HFF-Myc (cell line): ENCODE measurements at regions not wholly inside any gene's neighbourhood (a gene's known extent, or its start where the extent isn't known, plus 50 kb on each side); places are given as distances from the start of the nearest gene placed in this dataset.

Experiments used
- DNase-seq: peaks from one replicate; pipeline ENCODE4 v3.0.0-alpha.2; 2011; ENCODE audit warnings: low read depth; ENCODE audit errors: extremely low read depth
- H3K4me3 ChIP-seq: replicated peaks from 2 replicates; pipeline ENCODE4 v1.5.1; 2011; ENCODE audit warnings: low read depth, mild to moderate bottlenecking, control low read depth, low read length
- CTCF ChIP-seq: IDR thresholded peaks from 2 replicates; pipeline ENCODE4 v1.5.1; 2012; ENCODE audit warnings: mild to moderate bottlenecking, low read depth, low read length, control low read depth; ENCODE audit errors: missing control alignments

GRCh38 chr5:87184605-87185004 lies 83.1 kb upstream of the RASA1 start:
- no peak overlapping the region for H3K4me3 ChIP-seq
- no peak for DNase-seq
- TF ChIP-seq CTCF: no peak

GRCh38 chr5:87185838-87186237 lies 81.8 kb upstream of the RASA1 start:
- no peak for DNase-seq
- no peak for TF ChIP-seq CTCF
- H3K4me3 ChIP-seq: no peak overlapping the region

- no peak for TF ChIP-seq CTCF
- DNase-seq: no peak
Observed at GRCh38 chr5:87188391-87188790, 79.3 kb upstream of the RASA1 start.

GRCh38 chr5:87190041-87190440 lies 77.6 kb upstream of the RASA1 start:
- no peak for TF ChIP-seq CTCF
- DNase-seq: no peak
- no peak overlapping the region for H3K4me3 ChIP-seq

More at GRCh38 chr5:87188391-87188790, 79.3 kb upstream of the RASA1 start:
- no peak overlapping the region for H3K4me3 ChIP-seq

- H3K4me3 ChIP-seq: no peak overlapping the region
Observed at GRCh38 chr5:87190687-87191086, 77.0 kb upstream of the RASA1 start.

GRCh38 chr5:87191645-87192044 lies 76.0 kb upstream of the RASA1 start:
- no peak for TF ChIP-seq CTCF
- no peak for DNase-seq
- no peak overlapping the region for H3K4me3 ChIP-seq

More at GRCh38 chr5:87190687-87191086, 77.0 kb upstream of the RASA1 start:
- no peak for DNase-seq
- TF ChIP-seq CTCF: no peak

- no peak for TF ChIP-seq CTCF
- DNase-seq: peak; percentile 43
- no peak overlapping the region for H3K4me3 ChIP-seq
Observed at GRCh38 chr5:87195104-87195591, 72.5 kb upstream of the RASA1 start.
